Lower lobe of right lung (tissue), 2 donors: ENCODE measurements at regions not wholly inside any gene's neighbourhood (a gene's known extent, or its start where the extent isn't known, plus 50 kb on each side); places are given as distances from the start of the nearest gene placed in this dataset.

Experiments
- ATAC-seq, 2 donors: fragments of 200-7000 bp; cut with Tn5 transposase; one replicate each; pipeline ENCODE4 v1.9.1; 2020 to 2022; ENCODE audit warnings: mild to moderate bottlenecking in 2 of 2, moderate library complexity in 2 of 2
- DNase-seq: peaks from one replicate; pipeline ENCODE4 v3.0.0-alpha.2; 2020
- H3K27ac ChIP-seq: fragments of 200-600 bp; one replicate; pipeline ENCODE4 v1.8.0; 2022
- H3K27me3 ChIP-seq: fragments of 200-600 bp; one replicate; pipeline ENCODE4 v1.8.0; 2022; ENCODE audit warnings: low read depth
- H3K36me3 ChIP-seq: fragments of 200-600 bp; one replicate; pipeline ENCODE4 v1.8.0; 2022; ENCODE audit warnings: mild to moderate bottlenecking
- H3K4me1 ChIP-seq: fragments of 200-600 bp; one replicate; pipeline ENCODE4 v1.8.0; 2022
- H3K4me3 ChIP-seq: fragments of 200-600 bp; one replicate; pipeline ENCODE4 v1.8.0; 2022; ENCODE audit warnings: mild to moderate bottlenecking
- H3K9me3 ChIP-seq: fragments of 200-600 bp; one replicate; pipeline ENCODE4 v1.8.0; 2022
- CTCF ChIP-seq: fragments of 200-600 bp; IDR thresholded peaks from one replicate; pipeline ENCODE4 v1.8.0; 2022; ENCODE audit warnings: antibody characterized with exemption, mild to moderate bottlenecking
- intact Hi-C: fragments of 100-400 bp; cut with DNase I; formaldehyde crosslinking; loops from one replicate; pipeline ENCODE4 v1.11.0; 2022
- donor health status: DM: no; HTN: yes; CAD: no; lungs with severe emphysema.

- Histone ChIP-seq H3K27ac (no peak overlapping the region), H3K9me3 (no peaks in the 10 kb centered on the region), H3K4me3 (no peak overlapping the region), H3K4me1 (no peaks in the 10 kb centered on the region), H3K36me3 (no peaks in the 10 kb centered on the region), H3K27me3 (no peaks in the 10 kb centered on the region)
- intact Hi-C loops = no loop called here
- TF ChIP-seq CTCF = no peak
- DNase-seq (no peak), ATAC-seq (no peak)
Measured at GRCh38 chr10:78385599-78385998, 351.9 kb downstream of the RPS24 start.

- H3K27me3 ChIP-seq = no peaks in the 10 kb centered on the region
- intact Hi-C loops = no loop called here
- no peak for TF ChIP-seq CTCF
- no peak for ATAC-seq
- no peak for DNase-seq
- H3K36me3 ChIP-seq = no peaks in the 10 kb centered on the region
- no peak overlapping the region for H3K4me3 ChIP-seq
- H3K27ac ChIP-seq = no peak overlapping the region
- no peaks in the 10 kb centered on the region for H3K4me1 ChIP-seq
- H3K9me3 ChIP-seq = no peaks in the 10 kb centered on the region
Measured at GRCh38 chr10:78386509-78386908, 352.8 kb downstream of the RPS24 start.

- intact Hi-C loops = no loop called here
- no peak for TF ChIP-seq CTCF
- Histone ChIP-seq H3K27me3 (no peaks in the 10 kb centered on the region), H3K4me3 (no peak overlapping the region), H3K4me1 (no peaks in the 10 kb centered on the region), H3K9me3 (no peaks in the 10 kb centered on the region), H3K36me3 (no peaks in the 10 kb centered on the region), H3K27ac (no peak overlapping the region)
- ATAC-seq = no peak
- DNase-seq = no peak
Measured at GRCh38 chr10:78388331-78389050, 354.8 kb downstream of the RPS24 start.

GRCh38 chr10:78389419-78389818 lies 355.8 kb downstream of the RPS24 start:
- Histone ChIP-seq H3K9me3 (no peaks in the 10 kb centered on the region), H3K27me3 (no peaks in the 10 kb centered on the region), H3K4me3 (no peak overlapping the region), H3K27ac (no peak overlapping the region), H3K36me3 (no peaks in the 10 kb centered on the region), H3K4me1 (no peaks in the 10 kb centered on the region)
- TF ChIP-seq CTCF = no peak
- intact Hi-C loops = no loop called here
- no peak for ATAC-seq
- DNase-seq = no peak

- no peak for DNase-seq
- Histone ChIP-seq H3K27me3 (no peaks in the 10 kb centered on the region), H3K27ac (no peak overlapping the region), H3K36me3 (no peaks in the 10 kb centered on the region), H3K4me1 (no peaks in the 10 kb centered on the region), H3K4me3 (no peak overlapping the region), H3K9me3 (no peaks in the 10 kb centered on the region)
- intact Hi-C loops = no loop called here
- no peak for ATAC-seq
- TF ChIP-seq CTCF = no peak
Measured at GRCh38 chr10:78390051-78390450, 356.4 kb downstream of the RPS24 start.

GRCh38 chr10:78390817-78391216 lies 357.2 kb downstream of the RPS24 start:
- TF ChIP-seq CTCF = no peak
- Histone ChIP-seq H3K9me3 (no peaks in the 10 kb centered on the region), H3K27ac (no peak overlapping the region), H3K36me3 (no peaks in the 10 kb centered on the region), H3K27me3 (no peaks in the 10 kb centered on the region), H3K4me1 (no peaks in the 10 kb centered on the region), H3K4me3 (no peak overlapping the region)
- DNase-seq (no peak), ATAC-seq (no peak)
- intact Hi-C loops = no loop called here
